GM12873 (cell line): ENCODE measurements at regions not wholly inside any gene's neighbourhood (a gene's known extent, or its start where the extent isn't known, plus 50 kb on each side); places are given as distances from the start of the nearest gene placed in this dataset.

Source experiments
- TF ChIP-seq, protein P1 (sequence below): IDR thresholded peaks from 2 replicates; pipeline ENCODE4 v1.5.1; 2012; ENCODE audit warnings: low read depth, mild to moderate bottlenecking, moderate library complexity, low read length, control low read depth; ENCODE audit not compliant: insufficient read depth; ENCODE audit errors: missing control alignments

- TF ChIP-seq, protein P1, sequence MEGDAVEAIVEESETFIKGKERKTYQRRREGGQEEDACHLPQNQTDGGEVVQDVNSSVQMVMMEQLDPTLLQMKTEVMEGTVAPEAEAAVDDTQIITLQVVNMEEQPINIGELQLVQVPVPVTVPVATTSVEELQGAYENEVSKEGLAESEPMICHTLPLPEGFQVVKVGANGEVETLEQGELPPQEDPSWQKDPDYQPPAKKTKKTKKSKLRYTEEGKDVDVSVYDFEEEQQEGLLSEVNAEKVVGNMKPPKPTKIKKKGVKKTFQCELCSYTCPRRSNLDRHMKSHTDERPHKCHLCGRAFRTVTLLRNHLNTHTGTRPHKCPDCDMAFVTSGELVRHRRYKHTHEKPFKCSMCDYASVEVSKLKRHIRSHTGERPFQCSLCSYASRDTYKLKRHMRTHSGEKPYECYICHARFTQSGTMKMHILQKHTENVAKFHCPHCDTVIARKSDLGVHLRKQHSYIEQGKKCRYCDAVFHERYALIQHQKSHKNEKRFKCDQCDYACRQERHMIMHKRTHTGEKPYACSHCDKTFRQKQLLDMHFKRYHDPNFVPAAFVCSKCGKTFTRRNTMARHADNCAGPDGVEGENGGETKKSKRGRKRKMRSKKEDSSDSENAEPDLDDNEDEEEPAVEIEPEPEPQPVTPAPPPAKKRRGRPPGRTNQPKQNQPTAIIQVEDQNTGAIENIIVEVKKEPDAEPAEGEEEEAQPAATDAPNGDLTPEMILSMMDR: no peak
Measured at GRCh38 chr11:92879086-92879485, 90.4 kb upstream of the MTNR1B start.

GRCh38 chr11:92880381-92880780, 89.1 kb upstream of the MTNR1B start:
- TF ChIP-seq, protein P1: no peak

DNA sequence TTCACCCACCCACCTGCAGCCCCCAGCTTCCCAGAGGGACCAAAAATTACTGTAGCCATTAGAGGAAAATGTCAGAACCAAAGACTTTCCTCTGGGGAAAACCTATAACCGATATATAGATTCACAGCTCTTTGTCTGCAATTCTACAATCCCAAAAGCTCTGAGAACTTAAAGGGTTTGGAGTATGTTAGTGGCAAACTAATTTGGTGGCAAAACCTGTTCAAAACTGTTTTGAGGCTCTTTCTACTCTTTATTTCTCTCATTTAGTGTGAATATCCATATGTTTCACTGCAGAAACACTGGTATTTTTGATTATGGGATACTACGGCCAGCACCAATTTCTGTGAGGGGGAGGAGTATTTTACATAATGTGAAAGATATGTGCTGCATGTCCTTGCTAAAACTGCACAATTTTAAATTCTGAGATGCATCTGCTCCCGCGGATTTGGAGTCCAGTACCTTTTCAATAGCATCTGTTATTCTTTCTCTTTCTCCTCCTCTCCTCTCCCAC, 87.5 kb upstream of the MTNR1B start:
- TF ChIP-seq, protein P1: no peak

GRCh38 chr11:92882828-92883611, 86.4 kb upstream of the MTNR1B start:
- TF ChIP-seq, protein P1: no peak

- TF ChIP-seq, protein P1: no peak
Measured at GRCh38 chr11:92885600-92885999, 83.9 kb upstream of the MTNR1B start.

DNA sequence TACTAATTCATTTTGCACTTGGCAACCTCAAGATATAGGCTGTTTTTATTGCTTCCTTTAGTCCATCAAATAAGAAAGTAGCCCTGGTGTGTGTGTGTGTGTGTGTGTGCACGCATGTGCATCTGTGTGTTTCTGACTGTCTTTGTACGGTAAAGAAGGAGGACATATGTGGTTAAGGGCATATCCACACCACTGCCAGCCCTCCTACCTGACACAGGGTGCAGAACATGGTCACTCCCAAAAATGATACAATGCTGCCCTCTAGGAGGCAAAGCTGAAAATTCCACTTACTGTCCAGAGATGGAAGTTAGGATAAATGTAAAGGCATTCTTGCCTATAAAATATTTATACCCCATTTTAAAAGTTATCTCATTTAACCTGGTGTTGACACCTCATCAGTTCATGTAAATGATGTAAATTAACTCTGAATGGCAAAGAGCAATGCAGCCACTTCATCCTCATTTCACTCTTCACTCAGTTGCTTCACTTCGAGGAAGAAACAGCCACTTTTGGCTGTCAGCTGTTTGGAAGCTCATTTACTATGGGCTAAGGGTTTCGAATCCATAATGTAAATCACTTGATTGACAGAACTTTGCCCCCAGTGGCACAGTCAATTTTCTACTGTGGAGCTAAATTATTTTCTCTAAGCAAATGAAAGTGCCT, 83.1 kb upstream of the MTNR1B start:
- TF ChIP-seq, protein P1: peak; percentile 58

DNA sequence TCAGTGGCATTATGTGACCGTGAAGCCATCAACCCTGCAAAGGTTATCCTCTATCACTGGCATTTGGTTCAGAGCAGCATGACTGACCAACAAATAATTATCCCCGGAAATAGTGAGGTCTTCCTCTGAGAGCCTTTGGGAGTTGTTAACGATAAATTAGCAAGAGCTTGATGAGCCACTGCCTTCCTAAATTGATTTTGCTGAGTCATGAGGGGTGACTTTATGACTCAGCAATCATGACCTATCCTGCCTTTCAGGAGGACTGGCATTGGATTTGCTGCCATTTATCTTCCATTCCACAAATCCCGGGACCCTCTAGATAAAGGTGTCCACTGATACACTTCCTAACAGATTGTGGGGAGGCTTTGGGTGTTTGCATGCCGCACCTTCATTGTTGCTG, 80.8 kb upstream of the MTNR1B start:
- TF ChIP-seq, protein P1: no peak
